HEK293T (cell line): ENCODE measurements at regions not wholly inside any gene's neighbourhood (a gene's known extent, or its start where the extent isn't known, plus 50 kb on each side); places are given as distances from the start of the nearest gene placed in this dataset.

Experiments used
- BHLHE40 ChIP-seq: fragments of 450-650 bp; IDR thresholded peaks from 2 replicates; pipeline ENCODE4 v1.6.1; 2016; ENCODE audit warnings: mild to moderate bottlenecking, moderate library complexity, borderline replicate concordance
- FOXA1 ChIP-seq: fragments of 450-650 bp; IDR thresholded peaks from 2 replicates; pipeline ENCODE4 v1.6.1; 2016; ENCODE audit warnings: mild to moderate bottlenecking
- FOXK2 ChIP-seq: fragments of 450-650 bp; IDR thresholded peaks from 2 replicates; pipeline ENCODE4 v1.6.1; 2016; ENCODE audit warnings: mild to moderate bottlenecking
- FOXM1 ChIP-seq: fragments of 450-650 bp; IDR thresholded peaks from 2 replicates; pipeline ENCODE4 v1.6.1; 2017; ENCODE audit warnings: mild to moderate bottlenecking, borderline replicate concordance
- LEF1 ChIP-seq: fragments of 450-650 bp; IDR thresholded peaks from 2 replicates; pipeline ENCODE4 v1.6.1; 2017; ENCODE audit warnings: mild to moderate bottlenecking, borderline replicate concordance
- NFRKB ChIP-seq: fragments of 450-650 bp; IDR thresholded peaks from 2 replicates; pipeline ENCODE4 v1.6.1; 2016; ENCODE audit warnings: mild to moderate bottlenecking, moderate library complexity
- SP1 ChIP-seq: fragments of 450-650 bp; IDR thresholded peaks from 2 replicates; pipeline ENCODE4 v1.6.1; 2017
- SUZ12 ChIP-seq: fragments of 450-650 bp; IDR thresholded peaks from 2 replicates; pipeline ENCODE4 v1.6.1; 2016; ENCODE audit warnings: mild to moderate bottlenecking
- TARDBP ChIP-seq: fragments of 450-650 bp; IDR thresholded peaks from 2 replicates; pipeline ENCODE4 v1.6.1; 2016

DNA sequence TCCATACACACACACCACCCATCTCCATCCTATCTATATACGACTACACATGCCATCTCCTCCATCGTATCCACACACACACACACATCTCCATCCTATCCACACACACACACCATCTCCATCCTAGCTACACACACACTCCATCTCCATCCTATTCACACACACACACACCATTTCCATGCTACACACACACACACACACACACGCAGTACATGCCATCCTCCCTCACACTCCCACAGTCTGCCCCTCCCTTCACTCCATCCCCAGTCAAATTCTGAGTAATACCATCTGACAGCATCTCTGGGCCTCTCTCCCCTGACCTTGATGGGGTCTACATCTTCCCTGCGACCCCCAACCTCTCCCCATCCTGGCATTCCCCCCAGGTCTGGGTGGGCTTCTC lies 193.8 kb upstream of the LHX5 start:
- no peak for TF ChIP-seq TARDBP
- TF ChIP-seq SUZ12, result no peak
- no peak for TF ChIP-seq FOXK2
- TF ChIP-seq LEF1, result no peak
- no peak for TF ChIP-seq FOXA1
- no peak for TF ChIP-seq SP1
- no peak for TF ChIP-seq FOXM1
- TF ChIP-seq BHLHE40, result no peak
- TF ChIP-seq NFRKB, result no peak
